Gastroesophageal sphincter (tissue), 3 donors: ENCODE measurements at regions not wholly inside any gene's neighbourhood (a gene's known extent, or its start where the extent isn't known, plus 50 kb on each side); places are given as distances from the start of the nearest gene placed in this dataset.

ENCODE experiments used
- EP300 ChIP-seq: sonication (generic); formaldehyde crosslinking; IDR thresholded peaks from one replicate; pipeline ENCODE4 v1.6.1; 2017; ENCODE audit warnings: antibody characterized with exemption, mild to moderate bottlenecking
- POLR2A ChIP-seq, 2 donors: fragments of 450-650 bp; IDR thresholded peaks; one replicate each; pipeline ENCODE4 v1.6.1; 2017; ENCODE audit warnings: antibody characterized with exemption in 2 of 2, mild to moderate bottlenecking in 2 of 2, moderate library complexity in 1 of 2
- POLR2AphosphoS5 ChIP-seq: sonication (generic); formaldehyde crosslinking; IDR thresholded peaks from one replicate; pipeline ENCODE4 v1.6.1; 2017; ENCODE audit warnings: antibody characterized with exemption
- TF ChIP-seq, protein P1 (sequence below), 4 experiments: fragments of 200-600 bp in 2 of 4; fragments of 450-650 bp in 2 of 4; sonication (generic) in 1 of 4; IDR thresholded peaks; one replicate each; pipeline ENCODE4 v1.5.1; 2017 to 2019; ENCODE audit warnings: antibody characterized with exemption in 4 of 4, mild to moderate bottlenecking in 2 of 4, moderate library complexity in 2 of 4

DNA sequence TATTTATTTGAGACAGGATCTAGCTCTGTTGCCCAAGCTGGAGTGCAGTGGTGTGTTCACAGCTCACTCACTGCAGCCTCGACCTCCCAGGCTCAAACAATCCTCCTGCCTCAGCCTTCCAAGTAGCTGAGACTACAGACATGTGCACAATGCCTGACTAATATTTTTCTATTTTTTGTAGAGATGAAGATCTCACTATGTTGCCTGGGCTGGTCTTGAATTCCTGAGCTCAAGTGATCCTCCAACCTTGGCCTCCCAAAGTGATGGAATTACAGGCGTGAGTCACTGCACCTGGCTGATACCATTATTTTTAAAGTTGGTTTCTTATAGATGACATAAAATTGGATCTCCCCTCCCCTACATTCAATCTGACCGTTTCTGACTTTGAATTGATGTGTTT, 139.5 kb upstream of the RGMA start:
- TF ChIP-seq, protein P1, sequence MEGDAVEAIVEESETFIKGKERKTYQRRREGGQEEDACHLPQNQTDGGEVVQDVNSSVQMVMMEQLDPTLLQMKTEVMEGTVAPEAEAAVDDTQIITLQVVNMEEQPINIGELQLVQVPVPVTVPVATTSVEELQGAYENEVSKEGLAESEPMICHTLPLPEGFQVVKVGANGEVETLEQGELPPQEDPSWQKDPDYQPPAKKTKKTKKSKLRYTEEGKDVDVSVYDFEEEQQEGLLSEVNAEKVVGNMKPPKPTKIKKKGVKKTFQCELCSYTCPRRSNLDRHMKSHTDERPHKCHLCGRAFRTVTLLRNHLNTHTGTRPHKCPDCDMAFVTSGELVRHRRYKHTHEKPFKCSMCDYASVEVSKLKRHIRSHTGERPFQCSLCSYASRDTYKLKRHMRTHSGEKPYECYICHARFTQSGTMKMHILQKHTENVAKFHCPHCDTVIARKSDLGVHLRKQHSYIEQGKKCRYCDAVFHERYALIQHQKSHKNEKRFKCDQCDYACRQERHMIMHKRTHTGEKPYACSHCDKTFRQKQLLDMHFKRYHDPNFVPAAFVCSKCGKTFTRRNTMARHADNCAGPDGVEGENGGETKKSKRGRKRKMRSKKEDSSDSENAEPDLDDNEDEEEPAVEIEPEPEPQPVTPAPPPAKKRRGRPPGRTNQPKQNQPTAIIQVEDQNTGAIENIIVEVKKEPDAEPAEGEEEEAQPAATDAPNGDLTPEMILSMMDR (IDR thresholded peaks at IDR 0.05): no peak
- TF ChIP-seq EP300 (no peak), POLR2AphosphoS5 (no peak), POLR2A (IDR thresholded peaks at IDR 0.05) (no peak)
